GF-D8 (cell line): ENCODE measurements at regions not wholly inside any gene's neighbourhood (a gene's known extent, or its start where the extent isn't known, plus 50 kb on each side); places are given as distances from the start of the nearest gene placed in this dataset.
"Not testable (repeated sequence)": the region's sequence is repeated elsewhere in the genome, so short reads cannot be mapped to it uniquely, and the experiment has no call there.

Experiments
- DNase-seq: peaks from one replicate; lab custom pipeline; 2025; lab: John Stamatoyannopoulos, UW

DNA sequence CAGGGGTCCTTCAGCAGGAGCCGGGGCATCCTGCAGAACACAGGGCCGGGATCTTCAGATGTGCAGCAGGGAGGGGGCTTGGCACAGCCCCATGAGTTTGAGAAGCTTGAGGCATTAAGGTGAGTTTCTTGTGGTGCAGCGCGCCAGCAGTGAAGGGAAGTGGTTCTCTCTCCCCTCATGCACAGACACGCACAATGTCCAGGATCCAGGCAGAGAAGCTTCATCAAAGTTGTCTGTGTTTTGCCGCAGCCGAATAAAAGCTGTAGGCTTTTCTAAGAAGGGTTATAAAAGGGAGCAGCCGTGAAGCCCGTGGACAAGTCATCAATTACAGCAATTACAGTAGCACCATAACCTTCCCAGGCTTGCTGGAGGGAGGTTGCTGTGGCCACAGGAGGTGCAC is 491.0 kb upstream of the CDH4 start:
- no peak for DNase-seq

DNA sequence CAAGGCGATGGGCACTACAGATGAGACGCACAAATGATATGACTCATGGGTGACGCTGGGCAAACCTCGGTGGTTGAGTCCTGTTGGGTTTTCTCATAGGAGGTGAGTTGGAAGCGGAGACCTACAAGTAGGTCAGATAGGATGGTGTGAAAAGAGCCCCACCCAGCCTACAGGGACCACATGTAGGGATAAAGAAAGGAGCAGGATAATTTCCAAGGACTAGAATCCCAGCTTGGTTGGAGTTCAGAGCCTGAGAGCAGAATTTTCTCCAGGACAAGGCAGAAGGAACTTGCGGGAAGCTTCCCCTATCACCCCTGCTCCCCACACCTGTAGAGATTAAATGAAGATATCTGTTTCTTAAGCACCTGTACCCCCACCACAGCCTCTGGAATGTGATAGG is 489.7 kb upstream of the CDH4 start:
- DNase-seq, result no peak

GRCh38 chr20:60764328-60764727 is 487.7 kb upstream of the CDH4 start:
- DNase-seq, result no peak

GRCh38 chr20:60764771-60765170 is 487.3 kb upstream of the CDH4 start:
- DNase-seq, result no peak

DNA sequence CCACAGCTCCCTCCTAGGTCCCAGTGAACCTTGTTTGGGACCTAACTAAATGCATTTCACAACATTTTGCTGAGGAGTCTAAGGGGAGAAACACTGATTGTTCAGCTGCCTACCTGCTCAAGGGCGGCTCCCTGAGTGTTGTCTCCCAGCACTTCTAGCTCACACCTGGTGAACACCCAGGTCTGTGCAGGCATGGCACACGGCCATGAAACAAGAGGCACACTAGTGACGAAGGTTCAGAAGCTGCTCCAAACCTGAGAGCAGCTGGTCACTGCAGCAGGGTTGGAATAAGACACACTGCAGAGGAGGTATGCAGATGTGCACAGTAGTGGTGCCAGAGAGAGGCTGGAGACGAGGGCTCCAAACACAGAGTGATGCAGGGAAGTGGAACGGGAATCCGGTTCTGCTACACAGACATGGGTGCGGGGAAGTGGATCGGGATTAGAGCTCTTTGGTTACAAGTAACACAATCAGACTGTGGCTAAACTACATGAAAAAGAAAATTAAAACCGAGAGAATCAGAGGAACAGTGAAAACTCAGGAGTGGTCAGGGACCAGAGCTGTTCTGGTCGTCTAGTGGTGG is 486.1 kb upstream of the CDH4 start:
- DNase-seq, result no peak

DNA sequence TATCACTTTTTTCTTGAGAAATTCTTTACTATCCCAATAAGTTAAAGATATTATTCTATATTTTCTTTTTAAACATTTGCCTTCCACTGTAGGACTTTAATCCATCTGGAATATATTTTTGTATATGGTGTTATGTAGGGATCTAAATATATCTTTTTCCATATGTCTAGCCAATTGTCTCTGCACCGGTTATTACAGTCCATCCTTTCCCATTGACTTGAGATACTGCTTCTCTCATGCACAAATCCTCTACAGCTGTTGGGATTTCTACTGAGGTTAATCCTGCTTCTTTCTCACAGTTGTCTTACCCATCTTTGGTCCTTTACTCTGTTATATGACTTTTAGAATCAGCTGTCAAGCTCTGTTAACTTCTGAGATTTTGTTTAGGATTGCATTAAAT is 483.8 kb upstream of the CDH4 start:
- DNase-seq, result no peak

DNA sequence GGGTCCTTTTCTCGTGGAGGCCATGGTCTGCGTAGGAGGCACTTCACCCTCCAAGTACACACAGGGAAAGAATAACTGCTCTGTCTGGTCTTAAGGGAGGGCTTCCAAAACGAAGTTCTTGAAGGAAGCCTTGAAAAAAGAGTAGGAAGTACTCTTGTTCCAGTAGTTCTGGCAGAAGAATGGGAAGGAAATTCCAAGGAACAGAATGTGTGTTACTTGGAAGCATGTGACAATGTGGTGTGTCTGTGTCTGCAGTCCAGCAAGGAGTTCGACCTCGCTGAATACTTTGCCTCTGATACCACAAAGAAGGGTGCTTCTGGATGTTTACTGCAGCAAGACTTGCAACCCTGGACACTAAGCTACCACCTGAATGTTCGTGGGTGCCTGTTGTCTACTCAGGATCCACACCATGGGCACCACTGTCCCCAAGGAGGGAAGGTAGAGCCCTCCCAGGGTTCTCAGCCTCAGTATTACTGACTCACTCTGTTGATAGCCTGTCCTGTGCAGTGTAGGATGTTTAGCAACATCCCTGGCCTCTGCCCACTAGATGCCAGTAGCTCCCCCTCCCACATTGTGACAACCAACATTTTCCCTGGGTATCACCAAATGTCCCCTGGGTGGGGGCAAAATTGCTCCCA is 471.6 kb upstream of the CDH4 start:
- no peak for DNase-seq

DNA sequence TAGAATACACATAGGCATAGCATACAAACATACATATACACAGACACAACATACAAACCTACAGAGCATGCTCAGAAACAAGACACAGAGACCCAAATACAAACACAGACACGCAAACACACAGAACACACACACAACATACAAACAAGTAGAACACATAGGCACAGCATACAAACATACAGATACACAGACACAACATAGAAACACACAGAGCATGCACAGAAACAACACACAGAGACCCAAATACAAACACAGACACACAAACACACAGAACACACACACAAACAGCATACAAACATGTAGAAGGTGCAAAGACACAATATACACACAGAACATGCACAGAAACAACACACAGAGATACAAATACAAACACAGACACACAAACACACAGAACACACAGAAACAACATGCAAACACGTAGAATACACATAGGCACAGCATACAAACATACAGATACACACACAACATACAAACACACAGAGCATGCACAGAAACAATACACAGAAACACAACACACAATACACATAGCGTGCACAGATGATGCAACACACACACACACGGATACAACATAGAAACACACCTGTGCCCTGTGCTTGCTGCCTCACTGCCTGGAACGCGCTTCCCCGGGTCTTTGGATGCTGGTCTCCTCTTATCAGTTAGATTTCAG is 469.0 kb upstream of the CDH4 start:
- DNase-seq, result no peak

DNA sequence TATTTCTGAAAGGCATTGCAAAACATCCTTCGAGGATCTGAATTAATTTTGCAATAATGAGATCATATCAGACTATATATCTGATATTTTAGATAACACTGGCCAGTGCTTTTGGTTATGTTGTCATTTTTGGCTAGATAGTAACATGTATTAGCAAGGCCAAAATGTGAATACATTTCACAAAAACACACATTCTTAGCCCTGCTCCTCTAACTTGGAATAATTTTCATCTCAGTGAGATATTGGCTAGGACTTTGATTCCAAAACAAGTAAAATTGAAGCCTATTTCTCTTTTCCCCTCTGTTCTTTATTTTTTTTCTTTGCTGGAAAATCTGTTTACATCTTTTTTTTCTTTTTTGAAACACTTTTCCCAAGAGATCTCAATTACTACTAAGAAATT is 466.8 kb upstream of the CDH4 start:
- no peak for DNase-seq

DNA sequence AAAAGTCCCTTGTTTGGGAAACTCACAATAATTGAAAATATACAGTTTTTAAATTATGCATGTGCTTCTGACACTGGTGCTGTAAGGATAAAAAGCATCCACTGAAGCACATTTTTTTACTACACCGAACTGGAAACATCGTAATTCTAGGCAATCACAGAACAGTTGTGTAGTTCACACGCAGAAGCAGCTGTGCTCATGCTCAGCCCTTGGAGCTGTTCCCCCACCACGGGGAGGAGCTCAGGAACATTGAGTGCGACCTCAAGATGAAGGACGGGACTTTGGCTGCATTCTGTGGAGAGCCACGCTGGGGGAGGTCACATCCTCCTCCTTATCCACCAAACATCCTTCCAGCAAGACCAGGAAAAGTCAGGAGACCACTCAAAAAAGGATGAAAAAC is 466.3 kb upstream of the CDH4 start:
- no peak for DNase-seq

- DNase-seq, result no peak
These were observed 465.3 kb upstream of the CDH4 start for GRCh38 chr20:60786686-60787217.

DNA sequence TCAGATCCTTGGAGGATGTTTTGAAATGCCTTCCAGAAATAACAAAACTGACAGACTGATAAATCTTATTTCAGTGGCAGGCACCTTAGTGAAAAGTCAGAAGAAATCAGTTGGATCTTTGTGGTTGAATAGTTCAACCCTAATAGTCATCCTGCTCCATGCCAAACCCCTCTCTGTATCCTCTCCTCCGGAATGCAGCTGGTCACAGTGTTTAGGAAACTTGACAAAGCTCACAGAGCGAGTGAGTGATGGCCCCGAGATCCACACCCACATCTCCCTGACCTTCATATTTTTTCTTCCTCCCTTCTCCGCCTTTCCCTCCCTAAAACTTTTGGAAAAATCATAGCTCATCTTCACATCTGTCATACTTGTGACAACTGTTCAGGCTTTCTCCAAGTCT is 464.8 kb upstream of the CDH4 start:
- no peak for DNase-seq

GRCh38 chr20:60788070-60788469 is 464.0 kb upstream of the CDH4 start:
- DNase-seq, result no peak

DNA sequence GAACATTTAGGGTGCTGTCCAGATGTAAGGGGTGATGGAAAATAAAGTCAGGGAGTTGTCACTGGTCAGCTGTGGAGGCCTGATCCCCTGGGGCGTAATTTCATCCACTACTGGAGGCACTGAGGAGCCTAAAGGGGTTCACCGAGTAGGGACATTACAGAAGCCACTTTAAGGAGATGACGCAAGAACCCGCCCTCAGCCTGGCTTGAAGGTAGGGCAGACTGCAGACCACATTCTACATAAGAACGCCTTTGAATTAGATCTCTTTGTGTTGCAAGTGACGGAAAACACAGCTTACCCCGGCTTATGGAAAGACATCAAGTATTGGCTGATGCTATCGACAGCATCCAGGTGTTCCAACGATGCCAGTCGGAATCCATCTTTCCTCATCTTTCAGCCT is 462.7 kb upstream of the CDH4 start:
- DNase-seq, result no peak

- not testable (repeated sequence) for DNase-seq
These were observed 461.7 kb upstream of the CDH4 start for GRCh38 chr20:60790339-60790738.

- DNase-seq, result no peak
These were observed 460.2 kb upstream of the CDH4 start for GRCh38 chr20:60791823-60792222.

GRCh38 chr20:60792941-60793340 is 459.1 kb upstream of the CDH4 start:
- no peak for DNase-seq

DNA sequence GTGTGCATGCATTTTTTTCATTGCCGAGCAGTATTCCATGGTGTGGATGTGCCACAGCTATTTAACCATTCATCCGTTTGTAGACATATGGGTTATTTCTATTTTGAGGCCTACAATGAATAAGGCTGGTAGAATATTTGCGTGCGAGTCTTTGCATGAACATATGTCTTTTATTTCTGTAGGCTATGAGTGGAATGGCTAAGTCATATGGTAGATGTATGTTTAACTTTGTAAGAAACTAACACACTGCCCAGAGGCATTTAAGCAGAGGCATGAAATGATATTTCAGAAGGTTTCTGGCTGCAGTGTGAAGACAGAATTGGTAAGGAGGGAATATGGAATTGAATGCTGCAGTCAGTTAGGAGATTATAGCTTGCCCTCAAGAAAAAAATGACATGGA is 457.4 kb upstream of the CDH4 start:
- DNase-seq, result no peak

DNA sequence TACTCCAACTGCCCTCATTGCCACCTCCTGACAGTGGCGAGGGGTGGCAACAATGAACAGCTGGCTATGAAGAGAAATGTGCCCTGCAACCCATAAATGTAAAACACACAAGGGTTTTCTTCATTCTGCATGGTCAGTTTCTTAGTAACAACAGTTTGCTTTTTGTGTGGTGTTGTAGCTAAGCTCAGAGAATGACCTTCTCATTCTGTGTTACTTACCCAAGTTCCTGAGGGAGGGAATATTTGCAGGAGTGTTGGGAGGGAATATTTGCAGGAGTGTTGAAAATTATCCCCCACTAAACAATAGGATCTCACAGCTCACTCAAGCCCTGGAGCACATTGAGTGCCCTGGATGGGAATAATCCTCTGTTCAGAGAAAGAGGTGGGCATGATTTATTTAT is 456.4 kb upstream of the CDH4 start:
- DNase-seq, result no peak

DNA sequence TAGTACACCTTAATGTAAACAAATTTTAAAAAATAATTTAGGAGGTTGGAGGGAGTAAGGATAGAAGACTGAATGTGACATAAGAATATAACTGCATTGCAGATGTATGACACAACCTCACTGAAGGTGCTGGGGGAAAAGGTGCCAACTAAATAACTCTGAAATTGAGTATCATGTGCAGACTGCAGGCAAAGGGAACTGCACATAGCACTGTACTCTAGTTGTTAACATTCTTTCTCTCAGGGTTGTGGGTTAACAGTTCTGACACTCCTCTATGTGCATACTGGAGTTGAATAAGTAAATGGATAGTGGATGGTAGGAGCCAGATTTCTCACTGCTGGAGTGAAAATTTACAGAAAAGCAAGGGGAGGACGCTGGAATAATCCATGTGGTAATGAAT is 451.9 kb upstream of the CDH4 start:
- DNase-seq, result no peak

- DNase-seq, result no peak
These were observed 449.4 kb upstream of the CDH4 start for GRCh38 chr20:60802676-60803075.

DNA sequence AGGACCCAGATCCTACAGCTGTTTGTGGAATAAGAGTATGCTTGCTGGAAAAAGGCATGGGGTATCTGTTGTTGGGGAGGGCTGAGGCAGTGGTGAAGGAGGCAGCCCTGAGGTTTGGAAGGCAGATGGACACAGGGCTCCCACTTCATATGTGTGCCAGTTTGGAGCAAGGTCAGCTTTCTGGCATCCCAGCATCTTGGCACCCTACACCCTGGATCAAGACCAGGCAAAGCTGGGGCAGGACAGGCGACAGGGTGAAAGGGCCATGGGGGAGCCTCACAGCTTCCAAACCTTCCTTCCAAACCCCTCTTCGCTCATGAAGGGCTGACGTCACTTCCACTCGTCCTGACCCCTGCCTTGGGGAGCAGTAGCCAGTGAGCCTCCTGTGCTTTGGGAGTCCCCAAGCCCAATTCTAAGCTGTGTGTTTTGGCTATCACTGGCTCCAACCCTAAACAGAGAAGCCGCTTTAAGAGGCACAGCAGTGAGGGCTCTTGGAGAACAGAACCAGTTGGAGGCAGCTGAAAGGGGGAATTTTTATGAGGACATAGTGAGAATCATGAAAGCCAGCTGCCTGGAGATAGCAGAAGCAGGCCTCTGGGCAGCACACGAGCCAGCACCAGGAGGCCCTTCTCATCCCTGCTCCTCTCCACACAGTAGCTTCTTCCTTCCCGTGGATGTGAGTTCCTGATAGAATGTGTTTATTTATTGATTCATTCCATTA is 448.6 kb upstream of the CDH4 start:
- DNase-seq, result no peak
